Stimulated activated naive CD8-positive, alpha-beta T cell treated with anti-CD3 and anti-CD28 coated beads, Interleukin-15, Interleukin-2, amounts not matched to agents 100 ng/mL and 50 ng/mL, for 24 hours (primary cell): ENCODE measurements at regions not wholly inside any gene's neighbourhood (a gene's known extent, or its start where the extent isn't known, plus 50 kb on each side); places are given as distances from the start of the nearest gene placed in this dataset.
"Not testable (repeated sequence)": the region's sequence is repeated elsewhere in the genome, so short reads cannot be mapped to it uniquely, and the experiment has no call there.

Experiments
- H3K27ac Mint-ChIP-seq: one replicate; pipeline ENCODE4 v1.8.0; 2021; ENCODE audit warnings: mild to moderate bottlenecking, mixed read lengths
- H3K27me3 Mint-ChIP-seq: one replicate; pipeline ENCODE4 v1.8.0; 2021; ENCODE audit warnings: mixed read lengths
- H3K36me3 Mint-ChIP-seq: one replicate; pipeline ENCODE4 v1.8.0; 2021; ENCODE audit warnings: low read depth, mixed read lengths
- H3K4me1 Mint-ChIP-seq: one replicate; pipeline ENCODE4 v1.8.0; 2021; ENCODE audit warnings: low read depth, mixed read lengths
- H3K4me3 Mint-ChIP-seq: one replicate; pipeline ENCODE4 v1.8.0; 2021; ENCODE audit warnings: mild to moderate bottlenecking, mixed read lengths
- H3K9me3 Mint-ChIP-seq: one replicate; pipeline ENCODE4 v1.8.0; 2021; ENCODE audit warnings: mixed read lengths

GRCh38 chr12:114616081-114616480 lies 67.9 kb downstream of the TBX3 start:
- Mint-ChIP-seq H3K27ac (no peak overlapping the region), H3K27me3 (peaks cover 9% of the 10 kb centered on the region), H3K4me1 (no peaks in the 10 kb centered on the region)

GRCh38 chr12:114614040-114614439 lies 69.9 kb downstream of the TBX3 start:
- H3K36me3 Mint-ChIP-seq = peaks cover 3% of the 10 kb centered on the region
- H3K27ac Mint-ChIP-seq = no peak overlapping the region
- H3K9me3 Mint-ChIP-seq = peaks cover 19% of the 10 kb centered on the region
- no peaks in the 10 kb centered on the region for H3K4me1 Mint-ChIP-seq
- H3K27me3 Mint-ChIP-seq = peaks cover 9% of the 10 kb centered on the region
- H3K4me3 Mint-ChIP-seq = no peak overlapping the region

More at GRCh38 chr12:114616081-114616480, 67.9 kb downstream of the TBX3 start:
- H3K9me3 Mint-ChIP-seq = peaks cover 19% of the 10 kb centered on the region
- no peak overlapping the region for H3K4me3 Mint-ChIP-seq
- H3K36me3 Mint-ChIP-seq = peaks cover 3% of the 10 kb centered on the region

- Mint-ChIP-seq H3K36me3 (peaks cover 2% of the 10 kb centered on the region), H3K27me3 (peaks cover 9% of the 10 kb centered on the region), H3K27ac (no peak overlapping the region), H3K4me3 (no peak overlapping the region), H3K4me1 (no peaks in the 10 kb centered on the region), H3K9me3 (peaks cover 11% of the 10 kb centered on the region)
Measured at GRCh38 chr12:114612062-114612461, 71.9 kb downstream of the TBX3 start.

- H3K27me3 Mint-ChIP-seq = peaks cover 9% of the 10 kb centered on the region
- no peaks in the 10 kb centered on the region for H3K36me3 Mint-ChIP-seq
- H3K4me1 Mint-ChIP-seq = no peaks in the 10 kb centered on the region
- H3K9me3 Mint-ChIP-seq = peaks cover 8% of the 10 kb centered on the region
- no peak overlapping the region for H3K4me3 Mint-ChIP-seq
- H3K27ac Mint-ChIP-seq = no peak overlapping the region
Measured at GRCh38 chr12:114611145-114612018, 72.6 kb downstream of the TBX3 start.

GRCh38 chr12:114608509-114608908 lies 75.5 kb downstream of the TBX3 start:
- Mint-ChIP-seq H3K9me3 (peaks cover 3% of the 10 kb centered on the region), H3K27me3 (peaks cover 4% of the 10 kb centered on the region), H3K36me3 (no peaks in the 10 kb centered on the region), H3K27ac (no peak overlapping the region), H3K4me1 (no peaks in the 10 kb centered on the region), H3K4me3 (no peak overlapping the region)

GRCh38 chr12:114605918-114606317 lies 78.1 kb downstream of the TBX3 start:
- no peaks in the 10 kb centered on the region for H3K4me1 Mint-ChIP-seq
- no peaks in the 10 kb centered on the region for H3K36me3 Mint-ChIP-seq

GRCh38 chr12:114604606-114605005 lies 79.4 kb downstream of the TBX3 start:
- no peaks in the 10 kb centered on the region for H3K36me3 Mint-ChIP-seq
- no peaks in the 10 kb centered on the region for H3K27me3 Mint-ChIP-seq
- H3K4me3 Mint-ChIP-seq = no peak overlapping the region
- H3K4me1 Mint-ChIP-seq = no peaks in the 10 kb centered on the region
- H3K9me3 Mint-ChIP-seq = peaks cover 7% of the 10 kb centered on the region
- H3K27ac Mint-ChIP-seq = no peak overlapping the region

More at GRCh38 chr12:114605918-114606317, 78.1 kb downstream of the TBX3 start:
- Mint-ChIP-seq H3K27me3 (no peaks in the 10 kb centered on the region), H3K9me3 (peaks cover 7% of the 10 kb centered on the region), H3K4me3 (no peak overlapping the region), H3K27ac (no peak overlapping the region)

- H3K4me3 Mint-ChIP-seq, H3K9me3 Mint-ChIP-seq, H3K27ac Mint-ChIP-seq, H3K27me3 Mint-ChIP-seq, H3K4me1 Mint-ChIP-seq, H3K36me3 Mint-ChIP-seq: not testable (repeated sequence)
Measured at GRCh38 chr12:114600584-114600983, 83.4 kb downstream of the TBX3 start.

GRCh38 chr12:114598111-114598510 lies 85.9 kb downstream of the TBX3 start:
- no peaks in the 10 kb centered on the region for H3K4me1 Mint-ChIP-seq
- peaks cover 4% of the 10 kb centered on the region for H3K9me3 Mint-ChIP-seq
- H3K27me3 Mint-ChIP-seq = no peaks in the 10 kb centered on the region
- no peak overlapping the region for H3K27ac Mint-ChIP-seq
- H3K36me3 Mint-ChIP-seq = no peaks in the 10 kb centered on the region
- H3K4me3 Mint-ChIP-seq = no peak overlapping the region

GRCh38 chr12:114592946-114593345 lies 91.0 kb downstream of the TBX3 start:
- Mint-ChIP-seq H3K27me3 (no peaks in the 10 kb centered on the region), H3K27ac (no peak overlapping the region), H3K4me3 (no peak overlapping the region), H3K4me1 (no peaks in the 10 kb centered on the region), H3K36me3 (no peaks in the 10 kb centered on the region), H3K9me3 (peaks cover 5% of the 10 kb centered on the region)

GRCh38 chr12:114588061-114588460 lies 95.9 kb downstream of the TBX3 start:
- H3K4me3 Mint-ChIP-seq = no peak overlapping the region
- no peak overlapping the region for H3K27ac Mint-ChIP-seq
- H3K27me3 Mint-ChIP-seq = no peaks in the 10 kb centered on the region
- no peaks in the 10 kb centered on the region for H3K36me3 Mint-ChIP-seq
- H3K4me1 Mint-ChIP-seq = no peaks in the 10 kb centered on the region
- H3K9me3 Mint-ChIP-seq = peaks cover 5% of the 10 kb centered on the region

GRCh38 chr12:114580306-114580705 lies 103.7 kb downstream of the TBX3 start:
- Mint-ChIP-seq H3K9me3 (no peaks in the 10 kb centered on the region), H3K27me3 (peaks cover 5% of the 10 kb centered on the region), H3K27ac (no peak overlapping the region), H3K4me1 (no peaks in the 10 kb centered on the region), H3K4me3 (no peak overlapping the region), H3K36me3 (no peaks in the 10 kb centered on the region)

GRCh38 chr12:114579389-114579788 lies 104.6 kb downstream of the TBX3 start:
- Mint-ChIP-seq H3K4me3 (no peak overlapping the region), H3K27me3 (peaks cover 5% of the 10 kb centered on the region), H3K9me3 (no peaks in the 10 kb centered on the region), H3K27ac (no peak overlapping the region), H3K36me3 (no peaks in the 10 kb centered on the region), H3K4me1 (no peaks in the 10 kb centered on the region)

- H3K4me3 Mint-ChIP-seq = no peak overlapping the region
- H3K36me3 Mint-ChIP-seq = no peaks in the 10 kb centered on the region
- no peaks in the 10 kb centered on the region for H3K9me3 Mint-ChIP-seq
- no peak overlapping the region for H3K27ac Mint-ChIP-seq
- H3K27me3 Mint-ChIP-seq = peaks cover 4% of the 10 kb centered on the region
- no peaks in the 10 kb centered on the region for H3K4me1 Mint-ChIP-seq
Measured at GRCh38 chr12:114562654-114563053, 121.3 kb downstream of the TBX3 start.

- Mint-ChIP-seq H3K27ac (no peak overlapping the region), H3K9me3 (no peaks in the 10 kb centered on the region), H3K36me3 (no peaks in the 10 kb centered on the region), H3K4me1 (no peaks in the 10 kb centered on the region), H3K27me3 (peaks cover 6% of the 10 kb centered on the region), H3K4me3 (no peak overlapping the region)
Measured at GRCh38 chr12:114555451-114555850, 128.5 kb downstream of the TBX3 start.

GRCh38 chr12:114547636-114548035 lies 136.3 kb downstream of the TBX3 start:
- no peaks in the 10 kb centered on the region for H3K9me3 Mint-ChIP-seq
- no peak overlapping the region for H3K4me3 Mint-ChIP-seq
- no peak overlapping the region for H3K27ac Mint-ChIP-seq
- H3K4me1 Mint-ChIP-seq = no peaks in the 10 kb centered on the region
- H3K36me3 Mint-ChIP-seq = no peaks in the 10 kb centered on the region
- H3K27me3 Mint-ChIP-seq = no peaks in the 10 kb centered on the region
